ENCODE measurements at regions not wholly inside any gene's neighbourhood (a gene's known extent, or its start where the extent isn't known, plus 50 kb on each side); places are given as distances from the start of the nearest gene placed in this dataset.

GRCh38 chr11:115687934-115688333, 183.7 kb upstream of the CADM1 start:
- Mint-ChIP-seq H3K27ac (no peak overlapping the region), H3K27me3 (ENCODE audit: insufficient read depth, low read depth, poor library complexity) (peaks cover 5% of the 10 kb centered on the region), H3K36me3 (ENCODE audit: low read depth) (no peaks in the 10 kb centered on the region), H3K4me1 (no peaks in the 10 kb centered on the region), H3K4me3 (no peak overlapping the region), H3K9me3 (no peaks in the 10 kb centered on the region)
- Histone ChIP-seq H3K36me3 (ENCODE audit: insufficient read depth) (no peaks in the 10 kb centered on the region), H2AFZ (no peak overlapping the region), H4K20me1 (replicated peaks; ENCODE audit: insufficient read depth) (no peaks in the 10 kb centered on the region), H3K27ac (ENCODE audit: low read depth) (no peak overlapping the region), H3K9me2 (ENCODE audit: insufficient read depth) (no peaks in the 10 kb centered on the region), H3K4me3 (no peak overlapping the region), H3K27me3 (ENCODE audit: insufficient read depth) (no peaks in the 10 kb centered on the region), H3K4me2 (no peak overlapping the region), H3K79me2 (replicated peaks; ENCODE audit: insufficient read depth) (no peaks in the 10 kb centered on the region), H3F3A (replicated peaks; ENCODE audit: low read depth) (no peaks in the 10 kb centered on the region), H3K4me1 (ENCODE audit: insufficient read depth) (no peaks in the 10 kb centered on the region)
- no peak for ATAC-seq
- TF ChIP-seq ZNF114 (CRISPR knock-in tag; IDR thresholded peaks at IDR 0.05), result no peak
- TF ChIP-seq NANOG (IDR thresholded peaks at IDR 0.05; ENCODE audit: borderline replicate concordance), result no peak
- TF ChIP-seq, protein P1, sequence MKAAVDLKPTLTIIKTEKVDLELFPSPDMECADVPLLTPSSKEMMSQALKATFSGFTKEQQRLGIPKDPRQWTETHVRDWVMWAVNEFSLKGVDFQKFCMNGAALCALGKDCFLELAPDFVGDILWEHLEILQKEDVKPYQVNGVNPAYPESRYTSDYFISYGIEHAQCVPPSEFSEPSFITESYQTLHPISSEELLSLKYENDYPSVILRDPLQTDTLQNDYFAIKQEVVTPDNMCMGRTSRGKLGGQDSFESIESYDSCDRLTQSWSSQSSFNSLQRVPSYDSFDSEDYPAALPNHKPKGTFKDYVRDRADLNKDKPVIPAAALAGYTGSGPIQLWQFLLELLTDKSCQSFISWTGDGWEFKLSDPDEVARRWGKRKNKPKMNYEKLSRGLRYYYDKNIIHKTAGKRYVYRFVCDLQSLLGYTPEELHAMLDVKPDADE (IDR thresholded peaks at IDR 0.05), result no peak
- no peak for TF ChIP-seq EZH2 (IDR thresholded peaks at IDR 0.05; ENCODE audit: low read depth, unreplicated experiment)
- no peak for TF ChIP-seq CREB1 (CRISPR knock-in tag; IDR thresholded peaks at IDR 0.05; ENCODE audit: low read depth)
- no peak for TF ChIP-seq JUNB (IDR thresholded peaks at IDR 0.05; ENCODE audit: unreplicated experiment)
- no peak for TF ChIP-seq EZH2phosphoT487 (IDR thresholded peaks at IDR 0.05; ENCODE audit: unreplicated experiment)
- TF ChIP-seq STAT1 (IDR thresholded peaks at IDR 0.05; ENCODE audit: unreplicated experiment), result no peak
- no peak for TF ChIP-seq CTCF (conservative IDR thresholded peaks at IDR 0.05; ENCODE audit: low read depth in 2 of 2)
- no peak for TF ChIP-seq ZNF462 (CRISPR knock-in tag; IDR thresholded peaks at IDR 0.05)
- no peak for DNase-seq (ENCODE audit: low spot score)
